Effector memory CD8-positive, alpha-beta T cell (primary cell): ENCODE measurements at regions not wholly inside any gene's neighbourhood (a gene's known extent, or its start where the extent isn't known, plus 50 kb on each side); places are given as distances from the start of the nearest gene placed in this dataset.
"Not testable (repeated sequence)": the region's sequence is repeated elsewhere in the genome, so short reads cannot be mapped to it uniquely, and the experiment has no call there.

Experiments
- ATAC-seq: fragments of 150-1000 bp; cut with Tn5 transposase; replicated peaks from 2 replicates; pipeline ENCODE4 v1.10.0; 2021; ENCODE audit warnings: mild to moderate bottlenecking, moderate library complexity
- DNase-seq, 3 experiments: peaks; one replicate each; pipeline ENCODE4 v3.0.0; 2021
- H3K27ac Mint-ChIP-seq, 2 donors: one replicate each; pipeline ENCODE4 v1.8.0; 2022; ENCODE audit warnings: mild to moderate bottlenecking in 2 of 2, mixed read lengths in 2 of 2, moderate library complexity in 2 of 2
- H3K27me3 Mint-ChIP-seq, 2 donors: one replicate each; pipeline ENCODE4 v1.8.0; 2022; ENCODE audit warnings: mixed read lengths in 2 of 2
- H3K36me3 Mint-ChIP-seq: one replicate; pipeline ENCODE4 v1.8.0; 2022; ENCODE audit warnings: mild to moderate bottlenecking, moderate library complexity, mixed read lengths; ENCODE audit not compliant: insufficient read depth
- H3K4me1 Mint-ChIP-seq, 2 donors: one replicate each; pipeline ENCODE4 v1.8.0; 2022; ENCODE audit warnings: low read depth in 2 of 2, mixed read lengths in 2 of 2
- H3K4me3 Mint-ChIP-seq, 2 donors: one replicate each; pipeline ENCODE4 v1.8.0; 2022; ENCODE audit warnings: mild to moderate bottlenecking in 2 of 2, mixed read lengths in 2 of 2, moderate library complexity in 2 of 2
- H3K9me3 Mint-ChIP-seq, 2 donors: one replicate each; pipeline ENCODE4 v1.8.0; 2022; ENCODE audit warnings: mixed read lengths in 2 of 2

- peak overlapping the region in 1 of 2 donors; percentile 62 for H3K27ac Mint-ChIP-seq
- ATAC-seq (no peak), DNase-seq (no peak)
- peak overlapping the region; percentile 60 to 63 for H3K4me3 Mint-ChIP-seq
- H3K4me1 Mint-ChIP-seq, result peaks cover 6 to 15% of the 10 kb centered on the region in 2 donors
- peaks cover 58 to 77% of the 10 kb centered on the region in 2 donors for H3K27me3 Mint-ChIP-seq
- H3K36me3 Mint-ChIP-seq, result peaks cover 8% of the 10 kb centered on the region
- H3K9me3 Mint-ChIP-seq, result peaks cover 0 to 2% of the 10 kb centered on the region in 2 donors
Measured at GRCh38 chr6:28657381-28657768, 131.7 kb downstream of the GPX5 start.

GRCh38 chr6:28657769-28658465, 132.2 kb downstream of the GPX5 start:
- H3K36me3 Mint-ChIP-seq, result peaks cover 8% of the 10 kb centered on the region
- H3K4me3 Mint-ChIP-seq, result peak overlapping the region; percentile 60 to 63
- H3K9me3 Mint-ChIP-seq, result peaks cover 0 to 2% of the 10 kb centered on the region in 2 donors
- peaks cover 61 to 76% of the 10 kb centered on the region in 2 donors for H3K27me3 Mint-ChIP-seq
- ATAC-seq (no peak), DNase-seq (no peak)
- H3K27ac Mint-ChIP-seq, result peak overlapping the region; percentile 62 to 73
- H3K4me1 Mint-ChIP-seq, result peaks cover 6 to 15% of the 10 kb centered on the region in 2 donors

- Mint-ChIP-seq H3K27ac (peak overlapping the region; percentile 62 to 73), H3K36me3 (peaks cover 8% of the 10 kb centered on the region), H3K27me3 (peaks cover 64 to 76% of the 10 kb centered on the region in 2 donors), H3K4me1 (peaks cover 6 to 15% of the 10 kb centered on the region in 2 donors), H3K9me3 (peaks cover 0 to 2% of the 10 kb centered on the region in 2 donors), H3K4me3 (peak overlapping the region; percentile 60 to 63)
- ATAC-seq (no peak), DNase-seq (no peak)
Measured at GRCh38 chr6:28658475-28659249, 133.0 kb downstream of the GPX5 start.

- Mint-ChIP-seq H3K27me3 (peaks cover 60 to 71% of the 10 kb centered on the region in 2 donors), H3K27ac (no peak overlapping the region), H3K36me3 (peaks cover 8% of the 10 kb centered on the region), H3K4me3 (no peak overlapping the region), H3K4me1 (peaks cover 6 to 15% of the 10 kb centered on the region in 2 donors), H3K9me3 (peaks cover 0 to 2% of the 10 kb centered on the region in 2 donors)
- ATAC-seq (no peak), DNase-seq (no peak)
Measured at GRCh38 chr6:28659250-28659566, 133.5 kb downstream of the GPX5 start.

- peaks cover 0 to 2% of the 10 kb centered on the region in 2 donors for H3K9me3 Mint-ChIP-seq
- no peak overlapping the region for H3K27ac Mint-ChIP-seq
- H3K4me1 Mint-ChIP-seq, result peaks cover 6 to 15% of the 10 kb centered on the region in 2 donors
- H3K36me3 Mint-ChIP-seq, result peaks cover 8% of the 10 kb centered on the region
- peaks cover 53 to 68% of the 10 kb centered on the region in 2 donors for H3K27me3 Mint-ChIP-seq
- DNase-seq, result no peak
- H3K4me3 Mint-ChIP-seq, result no peak overlapping the region
- ATAC-seq, result no peak
Measured at GRCh38 chr6:28661097-28661713, 135.5 kb downstream of the GPX5 start.

- Mint-ChIP-seq H3K4me3 (no peak overlapping the region), H3K4me1 (no peaks in the 10 kb centered on the region), H3K27ac (no peak overlapping the region), H3K36me3 (no peaks in the 10 kb centered on the region), H3K27me3 (peaks cover 35 to 48% of the 10 kb centered on the region in 2 donors), H3K9me3 (no peaks in the 10 kb centered on the region)
- no peak for DNase-seq
- ATAC-seq, result no peak
Measured at GRCh38 chr6:28664870-28665396, 139.3 kb downstream of the GPX5 start.

GRCh38 chr6:28673417-28673786, 147.7 kb downstream of the GPX5 start:
- no peak for DNase-seq
- Mint-ChIP-seq H3K4me3 (no peak overlapping the region), H3K27me3 (peaks cover 66 to 80% of the 10 kb centered on the region in 2 donors), H3K36me3 (no peaks in the 10 kb centered on the region), H3K9me3 (no peaks in the 10 kb centered on the region), H3K27ac (no peak overlapping the region), H3K4me1 (peaks cover 4 to 5% of the 10 kb centered on the region in 2 donors)
- ATAC-seq, result no peak

GRCh38 chr6:28673787-28674671, 148.3 kb downstream of the GPX5 start:
- Mint-ChIP-seq H3K27me3 (peaks cover 68 to 81% of the 10 kb centered on the region in 2 donors), H3K4me3 (peak overlapping the region; percentile 26 to 33), H3K4me1 (peaks cover 4 to 5% of the 10 kb centered on the region in 2 donors), H3K27ac (no peak overlapping the region), H3K36me3 (no peaks in the 10 kb centered on the region), H3K9me3 (no peaks in the 10 kb centered on the region)
- DNase-seq, result no peak
- ATAC-seq, result no peak

GRCh38 chr6:28675600-28675999, 149.9 kb downstream of the GPX5 start:
- no peak overlapping the region for H3K4me3 Mint-ChIP-seq
- H3K36me3 Mint-ChIP-seq, result no peaks in the 10 kb centered on the region
- no peak for DNase-seq
- H3K9me3 Mint-ChIP-seq, result no peaks in the 10 kb centered on the region
- ATAC-seq, result no peak
- peaks cover 4 to 5% of the 10 kb centered on the region in 2 donors for H3K4me1 Mint-ChIP-seq
- H3K27me3 Mint-ChIP-seq, result peaks cover 68 to 82% of the 10 kb centered on the region in 2 donors
- H3K27ac Mint-ChIP-seq, result no peak overlapping the region

GRCh38 chr6:28682542-28682941, 156.9 kb downstream of the GPX5 start:
- Mint-ChIP-seq H3K4me3 (no peak overlapping the region), H3K27me3 (peaks cover 77 to 91% of the 10 kb centered on the region in 2 donors), H3K36me3 (peaks cover 3% of the 10 kb centered on the region), H3K4me1 (peaks cover 2 to 17% of the 10 kb centered on the region in 2 donors), H3K27ac (no peak overlapping the region), H3K9me3 (no peaks in the 10 kb centered on the region)
- no peak for ATAC-seq
- no peak for DNase-seq

GRCh38 chr6:28682956-28683685, 157.4 kb downstream of the GPX5 start:
- not testable (repeated sequence) for ATAC-seq, H3K36me3 Mint-ChIP-seq, H3K9me3 Mint-ChIP-seq, H3K27ac Mint-ChIP-seq, DNase-seq
- peaks cover 2 to 17% of the 10 kb centered on the region in 2 donors for H3K4me1 Mint-ChIP-seq
- H3K27me3 Mint-ChIP-seq, result peaks cover 79 to 91% of the 10 kb centered on the region in 2 donors
- peak overlapping the region in 1 of 2 donors; percentile 1 for H3K4me3 Mint-ChIP-seq

- Mint-ChIP-seq H3K27me3 (peaks cover 80 to 88% of the 10 kb centered on the region in 2 donors), H3K36me3 (peaks cover 3% of the 10 kb centered on the region), H3K27ac (no peak overlapping the region), H3K9me3 (no peaks in the 10 kb centered on the region), H3K4me3 (no peak overlapping the region), H3K4me1 (peaks cover 2 to 17% of the 10 kb centered on the region in 2 donors)
- no peak for DNase-seq
- ATAC-seq, result peak; percentile 51
Measured at GRCh38 chr6:28683945-28684538, 158.4 kb downstream of the GPX5 start.
